ENCODE measurements at regions not wholly inside any gene's neighbourhood (a gene's known extent, or its start where the extent isn't known, plus 50 kb on each side); places are given as distances from the start of the nearest gene placed in this dataset.

GRCh38 chr6:170032197-170032596 lies 258.7 kb downstream of the DLL1 start:
- Histone ChIP-seq H3K9me3 (ENCODE audit: control insufficient read depth, insufficient read depth, low read length) (no peaks in the 10 kb centered on the region), H3K4me1 (ENCODE audit: control insufficient read depth, insufficient read depth, low read length) (peaks cover 2% of the 10 kb centered on the region; the same call in 1 of the 2 replicates), H3K27me3 (ENCODE audit: control insufficient read depth, insufficient read depth, low read length) (no peaks in the 10 kb centered on the region), H3K4me3 (ENCODE audit: low read length) (no peak overlapping the region), H3K36me3 (ENCODE audit: control insufficient read depth, insufficient read depth, low read length) (no peaks in the 10 kb centered on the region), H3K27ac (ENCODE audit: low read length) (no peak overlapping the region)
- no CpG with 5 or more reads among the region's 6 CpGs for WGBS (ENCODE audit: insufficient coverage, insufficient read length)
- DNase-seq (ENCODE audit: low read depth, low spot score): no peak

GRCh38 chr6:170031684-170032121 lies 259.2 kb downstream of the DLL1 start:
- Histone ChIP-seq H3K4me3 (ENCODE audit: low read length) (no peak overlapping the region), H3K4me1 (ENCODE audit: control insufficient read depth, insufficient read depth, low read length) (peaks cover 2% of the 10 kb centered on the region; the same call in 1 of the 2 replicates), H3K9me3 (ENCODE audit: control insufficient read depth, insufficient read depth, low read length) (no peaks in the 10 kb centered on the region), H3K27me3 (ENCODE audit: control insufficient read depth, insufficient read depth, low read length) (no peaks in the 10 kb centered on the region), H3K27ac (ENCODE audit: low read length) (no peak overlapping the region), H3K36me3 (ENCODE audit: control insufficient read depth, insufficient read depth, low read length) (no peaks in the 10 kb centered on the region)
- no CpG with 5 or more reads among the region's 11 CpGs for WGBS (ENCODE audit: insufficient coverage, insufficient read length)
- DNase-seq (ENCODE audit: low read depth, low spot score): no peak

GRCh38 chr6:170030821-170031471 lies 259.9 kb downstream of the DLL1 start:
- no peaks in the 10 kb centered on the region for H3K9me3 ChIP-seq (ENCODE audit: control insufficient read depth, insufficient read depth, low read length)
- no CpG with 5 or more reads among the region's 16 CpGs for WGBS (ENCODE audit: insufficient coverage, insufficient read length)
- no peaks in the 10 kb centered on the region for H3K27me3 ChIP-seq (ENCODE audit: control insufficient read depth, insufficient read depth, low read length)
- no peak overlapping the region for H3K4me3 ChIP-seq (ENCODE audit: low read length)
- no peak for DNase-seq (ENCODE audit: low read depth, low spot score)
- no peaks in the 10 kb centered on the region for H3K36me3 ChIP-seq (ENCODE audit: control insufficient read depth, insufficient read depth, low read length)
- no peak overlapping the region for H3K27ac ChIP-seq (ENCODE audit: low read length)
- H3K4me1 ChIP-seq (ENCODE audit: control insufficient read depth, insufficient read depth, low read length): peaks cover 5% of the 10 kb centered on the region; the same call in 1 of the 2 replicates

- no peak overlapping the region for H3K27ac ChIP-seq (ENCODE audit: low read length)
- no peaks in the 10 kb centered on the region for H3K27me3 ChIP-seq (ENCODE audit: control insufficient read depth, insufficient read depth, low read length)
- no peak for DNase-seq (ENCODE audit: low read depth, low spot score)
- no peaks in the 10 kb centered on the region for H3K36me3 ChIP-seq (ENCODE audit: control insufficient read depth, insufficient read depth, low read length)
- H3K4me3 ChIP-seq (ENCODE audit: low read length): no peak overlapping the region
- peaks cover 3% of the 10 kb centered on the region; the same call in 1 of the 2 replicates for H3K4me1 ChIP-seq (ENCODE audit: control insufficient read depth, insufficient read depth, low read length)
- no CpG with 5 or more reads among the region's 12 CpGs for WGBS (ENCODE audit: insufficient coverage, insufficient read length)
- H3K9me3 ChIP-seq (ENCODE audit: control insufficient read depth, insufficient read depth, low read length): no peaks in the 10 kb centered on the region
Observed at GRCh38 chr6:170030284-170030815, 260.5 kb downstream of the DLL1 start.

GRCh38 chr6:170029416-170030283 lies 261.2 kb downstream of the DLL1 start:
- no peak overlapping the region for H3K27ac ChIP-seq (ENCODE audit: low read length)
- no peaks in the 10 kb centered on the region for H3K9me3 ChIP-seq (ENCODE audit: control insufficient read depth, insufficient read depth, low read length)
- H3K4me3 ChIP-seq (ENCODE audit: low read length): no peak overlapping the region
- no CpG with 5 or more reads among the region's 23 CpGs for WGBS (ENCODE audit: insufficient coverage, insufficient read length)
- DNase-seq (ENCODE audit: low read depth, low spot score): no peak
- H3K36me3 ChIP-seq (ENCODE audit: control insufficient read depth, insufficient read depth, low read length): no peaks in the 10 kb centered on the region
- peaks cover 3% of the 10 kb centered on the region; the same call in 1 of the 2 replicates for H3K4me1 ChIP-seq (ENCODE audit: control insufficient read depth, insufficient read depth, low read length)
- no peaks in the 10 kb centered on the region for H3K27me3 ChIP-seq (ENCODE audit: control insufficient read depth, insufficient read depth, low read length)

GRCh38 chr6:170028629-170029345 lies 262.1 kb downstream of the DLL1 start:
- no peaks in the 10 kb centered on the region for H3K9me3 ChIP-seq (ENCODE audit: control insufficient read depth, insufficient read depth, low read length)
- no peaks in the 10 kb centered on the region for H3K27me3 ChIP-seq (ENCODE audit: control insufficient read depth, insufficient read depth, low read length)
- no peak for DNase-seq (ENCODE audit: low read depth, low spot score)
- no CpG with 5 or more reads among the region's 23 CpGs for WGBS (ENCODE audit: insufficient coverage, insufficient read length)
- peaks cover 3% of the 10 kb centered on the region; the same call in 1 of the 2 replicates for H3K4me1 ChIP-seq (ENCODE audit: control insufficient read depth, insufficient read depth, low read length)
- no peak overlapping the region for H3K27ac ChIP-seq (ENCODE audit: low read length)
- H3K4me3 ChIP-seq (ENCODE audit: low read length): no peak overlapping the region
- H3K36me3 ChIP-seq (ENCODE audit: control insufficient read depth, insufficient read depth, low read length): no peaks in the 10 kb centered on the region

GRCh38 chr6:170027647-170028043 lies 263.2 kb downstream of the DLL1 start:
- DNase-seq (ENCODE audit: low read depth, low spot score): no peak
- H3K36me3 ChIP-seq (ENCODE audit: control insufficient read depth, insufficient read depth, low read length): no peaks in the 10 kb centered on the region
- no peaks in the 10 kb centered on the region for H3K9me3 ChIP-seq (ENCODE audit: control insufficient read depth, insufficient read depth, low read length)
- no CpG with 5 or more reads among the region's 4 CpGs for WGBS (ENCODE audit: insufficient coverage, insufficient read length)
- no peaks in the 10 kb centered on the region for H3K27me3 ChIP-seq (ENCODE audit: control insufficient read depth, insufficient read depth, low read length)
- H3K27ac ChIP-seq (ENCODE audit: low read length): no peak overlapping the region
- peaks cover 3% of the 10 kb centered on the region; the same call in 1 of the 2 replicates for H3K4me1 ChIP-seq (ENCODE audit: control insufficient read depth, insufficient read depth, low read length)
- no peak overlapping the region for H3K4me3 ChIP-seq (ENCODE audit: low read length)

GRCh38 chr6:170026751-170027646 lies 263.9 kb downstream of the DLL1 start:
- no peaks in the 10 kb centered on the region for H3K9me3 ChIP-seq (ENCODE audit: control insufficient read depth, insufficient read depth, low read length)
- no peaks in the 10 kb centered on the region for H3K27me3 ChIP-seq (ENCODE audit: control insufficient read depth, insufficient read depth, low read length)
- H3K4me3 ChIP-seq (ENCODE audit: low read length): no peak overlapping the region
- no peak overlapping the region for H3K27ac ChIP-seq (ENCODE audit: low read length)
- no peak for DNase-seq (ENCODE audit: low read depth, low spot score)
- WGBS (ENCODE audit: insufficient coverage, insufficient read length): no CpG with 5 or more reads among the region's 13 CpGs
- H3K4me1 ChIP-seq (ENCODE audit: control insufficient read depth, insufficient read depth, low read length): peaks cover 3% of the 10 kb centered on the region; the same call in 1 of the 2 replicates
- H3K36me3 ChIP-seq (ENCODE audit: control insufficient read depth, insufficient read depth, low read length): no peaks in the 10 kb centered on the region

GRCh38 chr6:170025935-170026750 lies 264.7 kb downstream of the DLL1 start:
- no peaks in the 10 kb centered on the region for H3K27me3 ChIP-seq (ENCODE audit: control insufficient read depth, insufficient read depth, low read length)
- H3K27ac ChIP-seq (ENCODE audit: low read length): no peak overlapping the region
- H3K4me3 ChIP-seq (ENCODE audit: low read length): no peak overlapping the region
- DNase-seq (ENCODE audit: low read depth, low spot score): no peak
- H3K9me3 ChIP-seq (ENCODE audit: control insufficient read depth, insufficient read depth, low read length): no peaks in the 10 kb centered on the region
- peaks cover 3% of the 10 kb centered on the region; the same call in 1 of the 2 replicates for H3K4me1 ChIP-seq (ENCODE audit: control insufficient read depth, insufficient read depth, low read length)
- H3K36me3 ChIP-seq (ENCODE audit: control insufficient read depth, insufficient read depth, low read length): no peaks in the 10 kb centered on the region
- no CpG with 5 or more reads among the region's 23 CpGs for WGBS (ENCODE audit: insufficient coverage, insufficient read length)
